ENCODE measurements at regions not wholly inside any gene's neighbourhood (a gene's known extent, or its start where the extent isn't known, plus 50 kb on each side); places are given as distances from the start of the nearest gene placed in this dataset.

- TF ChIP-seq TCF7 (CRISPR knock-in tag; IDR thresholded peaks at IDR 0.05; ENCODE audit: low read depth) (no peak), ZNF423 (CRISPR knock-in tag; IDR thresholded peaks at IDR 0.05) (no peak), CREM (CRISPR knock-in tag; IDR thresholded peaks at IDR 0.05) (no peak), FOXK1 (CRISPR knock-in tag; IDR thresholded peaks at IDR 0.05) (no peak), AFF4 (CRISPR knock-in tag; IDR thresholded peaks at IDR 0.05; ENCODE audit: borderline replicate concordance) (no peak), MAX (CRISPR knock-in tag; IDR thresholded peaks at IDR 0.05) (no peak), CTCF (IDR thresholded peaks at IDR 0.05) (no peak)
Observed at GRCh38 chr15:88382482-88382983, 84.7 kb downstream of the MRPL46 start.

Data from WTC11 (cell line).